K562 (cell line): ENCODE measurements at regions not wholly inside any gene's neighbourhood (a gene's known extent, or its start where the extent isn't known, plus 50 kb on each side); places are given as distances from the start of the nearest gene placed in this dataset.

Experiments used
- ATAC-seq: fragments of 200-7000 bp; cut with Tn5 transposase; 3 replicates; pipeline ENCODE4 v1.9.1; 2020; ENCODE audit warnings: moderate library complexity
- BruUV-seq: library from RNA; stranded (reverse); fragments of 400-500 nt; replicated peaks from 2 replicates; lab custom pipeline; 2021; lab: Mats Ljungman, UMichigan
- CTCF ChIA-PET: fragments of 300-600 bp; formaldehyde crosslinking; extraction: SDS; loops from one replicate; lab custom pipeline; 2021; ENCODE audit warnings: low intra/inter-chr PET ratio; lab: Yijun Ruan, JAX
- POLR2A ChIA-PET: fragments of 300-600, 350-650 bp; sonication (Branson Sonifier 250); formaldehyde crosslinking; extraction: SDS; loops from one replicate; lab custom pipeline; 2021; ENCODE audit warnings: antibody characterized with exemption, inconsistent platforms; lab: Yijun Ruan, JAX
- DNase-seq, 4 experiments: peaks; one replicate each; pipeline versions ENCODE4 v3.0.0 to v3.0.0-alpha.2; 2011 to 2018; ENCODE audit warnings: low spot score in 3 of 4, mixed read lengths in 3 of 4; ENCODE audit errors: extremely low read depth in 1 of 4
- FAIRE-seq: peaks from 2 replicates; lab custom pipeline; 2011; peaks lifted over from hg19 to GRCh38; lab: Jason Lieb, UNC
- H2AFZ ChIP-seq: 2 replicates; pipeline ENCODE4 v1.6.0; 2011; ENCODE audit warnings: low read depth, low read length, control low read depth, inconsistent platforms
- H3K27ac ChIP-seq: fragments of 200-600 bp; 3 replicates; pipeline ENCODE4 v1.8.0; 2011; ENCODE audit warnings: low read depth, mild to moderate bottlenecking, control low read depth, inconsistent platforms, low read length, moderate library complexity, mixed read lengths; ENCODE audit errors: extremely low read depth
- H3K27me3 ChIP-seq, 2 experiments: fragments of 300-600 bp in 1 of 2; 2 replicates in 1 of 2; 3 replicates in 1 of 2; pipeline versions ENCODE4 v1.6.0 to v1.8.0; 2011; ENCODE audit warnings: inconsistent platforms in 2 of 2, low read length in 2 of 2, mild to moderate bottlenecking in 1 of 2, mixed read lengths in 1 of 2, moderate library complexity in 1 of 2; ENCODE audit not compliant: control insufficient read depth in 2 of 2, insufficient read depth in 2 of 2
- H3K36me3 ChIP-seq: fragments of 300-600 bp; 3 replicates; pipeline ENCODE4 v1.8.0; 2011; ENCODE audit warnings: mild to moderate bottlenecking, low read length, inconsistent platforms; ENCODE audit not compliant: control insufficient read depth, insufficient read depth
- H3K4me1 ChIP-seq, 2 experiments: fragments of 200-600 bp in 1 of 2; replicated peaks in 1 of 2; 2 replicates in 1 of 2; 3 replicates in 1 of 2; pipeline versions ENCODE4 v1.5.1 to v1.8.0; 2011; ENCODE audit warnings: inconsistent platforms in 2 of 2, low read length in 2 of 2, mild to moderate bottlenecking in 1 of 2, mixed read lengths in 1 of 2, moderate library complexity in 1 of 2; ENCODE audit not compliant: control insufficient read depth in 2 of 2, insufficient read depth in 2 of 2
- H3K4me2 ChIP-seq: 2 replicates; pipeline ENCODE4 v1.6.1; 2011; ENCODE audit warnings: low read length, control low read depth, inconsistent platforms, mixed read lengths; ENCODE audit not compliant: insufficient read depth
- H3K4me3 ChIP-seq: fragments of 200-600 bp; sonication (generic), shearing (Covaris generic); 2 replicates; pipeline ENCODE4 v1.5.1; 2016; ENCODE audit warnings: control low read depth, inconsistent platforms
- H3K79me2 ChIP-seq: fragments of 200-600 bp; 3 replicates; pipeline ENCODE4 v1.8.0; 2011; ENCODE audit warnings: low read length, inconsistent platforms; ENCODE audit not compliant: control insufficient read depth, insufficient read depth
- H3K9ac ChIP-seq, 2 experiments: 2 replicates each; pipeline versions ENCODE4 v1.6.0 to v1.6.1; 2011; ENCODE audit warnings: low read depth in 2 of 2, low read length in 2 of 2, control low read depth in 1 of 2, inconsistent platforms in 1 of 2, mild to moderate bottlenecking in 1 of 2, mixed read lengths in 1 of 2; ENCODE audit not compliant: insufficient read depth in 1 of 2
- H3K9me1 ChIP-seq: one replicate; pipeline ENCODE4 v1.6.0; 2011; ENCODE audit warnings: inconsistent platforms, mild to moderate bottlenecking, low read length, moderate library complexity; ENCODE audit not compliant: control insufficient read depth, insufficient read depth
- H3K9me3 ChIP-seq: replicated peaks from 2 replicates; pipeline ENCODE4 v1.5.1; 2011; ENCODE audit warnings: low read depth, low read length, inconsistent platforms; ENCODE audit not compliant: control insufficient read depth, insufficient read depth
- H4K20me1 ChIP-seq: replicated peaks from 2 replicates; pipeline ENCODE4 v1.6.1; 2011; ENCODE audit warnings: low read length, inconsistent platforms, mixed read lengths; ENCODE audit not compliant: control insufficient read depth, insufficient read depth
- ATF7 ChIP-seq: fragments of 450-650 bp; IDR thresholded peaks from 2 replicates; pipeline ENCODE4 v1.7.1; 2014; ENCODE audit warnings: mild to moderate bottlenecking, moderate library complexity
- BMI1 ChIP-seq: fragments of 150-350 bp; IDR thresholded peaks from 2 replicates; pipeline ENCODE4 v1.6.1; 2014; ENCODE audit warnings: low read length
- KAT2B ChIP-seq: IDR thresholded peaks from one replicate; pipeline ENCODE4 v1.6.1; 2012; ENCODE audit warnings: low read depth, mild to moderate bottlenecking, control low read depth, inconsistent platforms, low read length, moderate library complexity
- NR2F6 ChIP-seq: fragments of 450-650 bp; formaldehyde crosslinking; IDR thresholded peaks from 2 replicates; pipeline ENCODE4 v1.4.0; 2020; ENCODE audit warnings: mild to moderate bottlenecking
- PHF20 ChIP-seq: fragments of 450-650 bp; IDR thresholded peaks from 2 replicates; pipeline ENCODE4 v1.6.1; 2018; ENCODE audit not compliant: partially characterized antibody
- RCOR1 ChIP-seq, 2 experiments: IDR thresholded peaks; 2 replicates each; pipeline ENCODE4 v1.6.1; 2012; ENCODE audit warnings: low read depth in 2 of 2, low read length in 2 of 2, borderline replicate concordance in 1 of 2, improper control_type of control experiment in 1 of 2
- SRF ChIP-seq, 2 experiments: fragments of 250-450, 450-650 bp in 1 of 2; sonication (Bioruptor Pico) in 1 of 2; sonication (generic) in 1 of 2; formaldehyde crosslinking; IDR thresholded peaks; 2 replicates each; pipeline versions ENCODE4 v1.5.0 to v1.5.1; 2020 to 2022; ENCODE audit warnings: mild to moderate bottlenecking in 1 of 2, missing genetic modification reagents in 1 of 2
- ZNF134 ChIP-seq: fragments of 250-450 bp; sonication (Bioruptor Pico); conservative IDR thresholded peaks from 2 replicates; pipeline ENCODE4 v1.4.0; 2020
- ZNF696 ChIP-seq: fragments of 250-450 bp; sonication (Bioruptor Pico); conservative IDR thresholded peaks from 2 replicates; pipeline ENCODE4 v1.4.0; 2020; ENCODE audit warnings: mild to moderate bottlenecking, moderate library complexity
- ZNF764 ChIP-seq: fragments of 250-450 bp; sonication (Bioruptor Pico); IDR thresholded peaks from 2 replicates; pipeline ENCODE4 v1.4.0; 2020; ENCODE audit warnings: low read depth, mild to moderate bottlenecking, moderate library complexity
- whole genome bisulfite sequencing: fragments of 100-300 bp; shearing (Covaris generic); methylation state at CpG from one replicate; pipeline ENCODE4 v1.1.6; 2016; ENCODE audit warnings: low coverage, mixed read lengths; ENCODE audit not compliant: insufficient coverage; ENCODE audit errors: missing lambda C conversion rate; 5-methylcytosine and 5-hydroxymethylcytosine counted together
- in situ Hi-C: fragments of 300-500 bp; cut with MboI; formaldehyde crosslinking; loops from 4 replicates; pipeline ENCODE4 v1.15.0; 2018; ENCODE audit warnings: inconsistent platforms, mixed read lengths
- intact Hi-C: fragments of 100-400 bp; cut with micrococcal nuclease; formaldehyde crosslinking; loops from 2 replicates; pipeline ENCODE4 v1.14.2; 2022
- TF ChIP-seq, protein P1 (sequence below): fragments of 450-650 bp; IDR thresholded peaks from 2 replicates; pipeline ENCODE4 v1.6.1; 2016; ENCODE audit warnings: low read depth
- TF ChIP-seq, protein P2 (sequence below): fragments of 250-450 bp; sonication (Bioruptor Pico); IDR thresholded peaks from 2 replicates; pipeline ENCODE4 v1.6.1; 2021; ENCODE audit warnings: mild to moderate bottlenecking
- TF ChIP-seq, protein P3 (sequence below): sonication (generic); formaldehyde crosslinking; IDR thresholded peaks from 2 replicates; pipeline ENCODE4 v1.8.1; 2023; ENCODE audit warnings: mild to moderate bottlenecking, missing genetic modification reagents

DNA sequence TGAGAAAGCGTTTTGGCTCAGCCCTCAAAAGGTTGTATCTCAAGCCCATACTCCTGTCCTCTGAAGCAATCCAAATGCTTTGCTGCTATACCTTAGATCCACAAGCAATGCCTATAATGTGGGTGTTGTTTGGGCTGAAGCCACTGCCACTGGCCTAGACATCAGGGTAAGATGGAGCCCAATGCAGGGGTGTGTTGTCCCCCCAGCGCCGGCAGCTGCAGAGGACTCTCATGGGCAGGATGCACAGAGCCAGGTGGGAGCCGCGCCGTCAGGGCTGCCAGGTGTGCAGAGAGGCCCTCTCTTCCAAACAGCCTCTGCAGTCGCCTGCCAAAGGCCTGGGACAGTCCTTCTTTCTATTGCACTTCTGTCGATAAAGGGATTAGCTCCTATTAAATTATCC, 205.2 kb upstream of the SHH start:
- H3K27me3 ChIP-seq, result peaks cover 34 to 48% of the 10 kb centered on the region in 2 experiments
- TF ChIP-seq ZNF134 (no peak), BMI1 (no peak), PHF20 (no peak), RCOR1 (IDR thresholded peaks at IDR 0.05; ENCODE audit: borderline replicate concordance in 1 of 2, low read depth in 2 of 2, low read length in 2 of 2) (no peak), NR2F6 (CRISPR knock-in tag) (no peak), ZNF696 (CRISPR knock-in tag) (no peak), ATF7 (no peak), SRF (CRISPR knock-in tag; IDR thresholded peaks at IDR 0.05) (no peak), ZNF764 (CRISPR knock-in tag) (no peak), KAT2B (no peak)
- TF ChIP-seq, protein P1, sequence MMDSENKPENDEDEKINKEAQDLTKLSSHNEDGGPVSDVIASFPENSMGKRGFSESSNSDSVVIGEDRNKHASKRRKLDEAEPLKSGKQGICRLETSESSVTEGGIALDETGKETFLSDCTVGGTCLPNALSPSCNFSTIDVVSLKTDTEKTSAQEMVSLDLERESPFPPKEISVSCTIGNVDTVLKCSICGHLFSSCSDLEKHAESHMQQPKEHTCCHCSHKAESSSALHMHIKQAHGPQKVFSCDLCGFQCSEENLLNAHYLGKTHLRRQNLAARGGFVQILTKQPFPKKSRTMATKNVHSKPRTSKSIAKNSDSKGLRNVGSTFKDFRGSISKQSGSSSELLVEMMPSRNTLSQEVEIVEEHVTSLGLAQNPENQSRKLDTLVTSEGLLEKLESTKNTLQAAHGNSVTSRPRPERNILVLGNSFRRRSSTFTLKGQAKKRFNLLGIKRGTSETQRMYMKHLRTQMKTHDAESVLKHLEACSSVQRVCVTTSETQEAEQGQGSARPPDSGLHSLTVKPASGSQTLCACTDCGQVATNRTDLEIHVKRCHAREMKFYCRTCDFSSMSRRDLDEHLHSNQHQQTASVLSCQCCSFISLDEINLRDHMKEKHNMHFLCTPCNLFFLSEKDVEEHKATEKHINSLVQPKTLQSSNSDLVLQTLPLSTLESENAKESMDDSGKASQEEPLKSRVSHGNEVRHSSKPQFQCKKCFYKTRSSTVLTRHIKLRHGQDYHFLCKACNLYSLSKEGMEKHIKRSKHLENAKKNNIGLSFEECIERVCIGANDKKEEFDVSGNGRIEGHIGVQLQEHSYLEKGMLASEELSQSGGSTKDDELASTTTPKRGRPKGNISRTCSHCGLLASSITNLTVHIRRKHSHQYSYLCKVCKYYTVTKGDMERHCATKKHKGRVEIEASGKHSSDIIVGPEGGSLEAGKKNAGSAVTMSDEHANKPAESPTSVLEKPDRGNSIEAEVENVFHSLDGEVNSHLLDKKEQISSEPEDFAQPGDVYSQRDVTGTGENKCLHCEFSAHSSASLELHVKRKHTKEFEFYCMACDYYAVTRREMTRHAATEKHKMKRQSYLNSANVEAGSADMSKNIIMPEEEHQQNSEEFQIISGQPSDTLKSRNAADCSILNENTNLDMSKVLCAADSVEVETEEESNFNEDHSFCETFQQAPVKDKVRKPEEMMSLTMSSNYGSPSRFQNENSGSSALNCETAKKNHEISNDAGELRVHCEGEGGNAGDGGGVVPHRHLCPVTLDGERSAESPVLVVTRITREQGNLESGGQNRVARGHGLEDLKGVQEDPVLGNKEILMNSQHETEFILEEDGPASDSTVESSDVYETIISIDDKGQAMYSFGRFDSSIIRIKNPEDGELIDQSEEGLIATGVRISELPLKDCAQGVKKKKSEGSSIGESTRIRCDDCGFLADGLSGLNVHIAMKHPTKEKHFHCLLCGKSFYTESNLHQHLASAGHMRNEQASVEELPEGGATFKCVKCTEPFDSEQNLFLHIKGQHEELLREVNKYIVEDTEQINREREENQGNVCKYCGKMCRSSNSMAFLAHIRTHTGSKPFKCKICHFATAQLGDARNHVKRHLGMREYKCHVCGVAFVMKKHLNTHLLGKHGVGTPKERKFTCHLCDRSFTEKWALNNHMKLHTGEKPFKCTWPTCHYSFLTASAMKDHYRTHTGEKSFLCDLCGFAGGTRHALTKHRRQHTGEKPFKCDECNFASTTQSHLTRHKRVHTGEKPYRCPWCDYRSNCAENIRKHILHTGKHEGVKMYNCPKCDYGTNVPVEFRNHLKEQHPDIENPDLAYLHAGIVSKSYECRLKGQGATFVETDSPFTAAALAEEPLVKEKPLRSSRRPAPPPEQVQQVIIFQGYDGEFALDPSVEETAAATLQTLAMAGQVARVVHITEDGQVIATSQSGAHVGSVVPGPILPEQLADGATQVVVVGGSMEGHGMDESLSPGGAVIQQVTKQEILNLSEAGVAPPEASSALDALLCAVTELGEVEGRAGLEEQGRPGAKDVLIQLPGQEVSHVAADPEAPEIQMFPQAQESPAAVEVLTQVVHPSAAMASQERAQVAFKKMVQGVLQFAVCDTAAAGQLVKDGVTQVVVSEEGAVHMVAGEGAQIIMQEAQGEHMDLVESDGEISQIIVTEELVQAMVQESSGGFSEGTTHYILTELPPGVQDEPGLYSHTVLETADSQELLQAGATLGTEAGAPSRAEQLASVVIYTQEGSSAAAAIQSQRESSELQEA, result no peak
- TF ChIP-seq, protein P2, sequence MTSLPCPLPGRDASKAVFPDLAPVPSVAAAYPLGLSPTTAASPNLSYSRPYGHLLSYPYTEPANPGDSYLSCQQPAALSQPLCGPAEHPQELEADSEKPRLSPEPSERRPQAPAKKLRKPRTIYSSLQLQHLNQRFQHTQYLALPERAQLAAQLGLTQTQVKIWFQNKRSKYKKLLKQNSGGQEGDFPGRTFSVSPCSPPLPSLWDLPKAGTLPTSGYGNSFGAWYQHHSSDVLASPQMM (CRISPR knock-in tag), result no peak
- TF ChIP-seq, protein P3, sequence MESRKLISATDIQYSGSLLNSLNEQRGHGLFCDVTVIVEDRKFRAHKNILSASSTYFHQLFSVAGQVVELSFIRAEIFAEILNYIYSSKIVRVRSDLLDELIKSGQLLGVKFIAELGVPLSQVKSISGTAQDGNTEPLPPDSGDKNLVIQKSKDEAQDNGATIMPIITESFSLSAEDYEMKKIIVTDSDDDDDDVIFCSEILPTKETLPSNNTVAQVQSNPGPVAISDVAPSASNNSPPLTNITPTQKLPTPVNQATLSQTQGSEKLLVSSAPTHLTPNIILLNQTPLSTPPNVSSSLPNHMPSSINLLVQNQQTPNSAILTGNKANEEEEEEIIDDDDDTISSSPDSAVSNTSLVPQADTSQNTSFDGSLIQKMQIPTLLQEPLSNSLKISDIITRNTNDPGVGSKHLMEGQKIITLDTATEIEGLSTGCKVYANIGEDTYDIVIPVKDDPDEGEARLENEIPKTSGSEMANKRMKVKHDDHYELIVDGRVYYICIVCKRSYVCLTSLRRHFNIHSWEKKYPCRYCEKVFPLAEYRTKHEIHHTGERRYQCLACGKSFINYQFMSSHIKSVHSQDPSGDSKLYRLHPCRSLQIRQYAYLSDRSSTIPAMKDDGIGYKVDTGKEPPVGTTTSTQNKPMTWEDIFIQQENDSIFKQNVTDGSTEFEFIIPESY, result no peak
- TF ChIP-seq, all 486 proteins: peak for 0
- FAIRE-seq (no peak), ATAC-seq (no peak), DNase-seq (no peak)
- CTCF ChIA-PET, result no interaction called here
- H3K4me2 ChIP-seq, result no peak overlapping the region
- in situ Hi-C loops (no loop called here), intact Hi-C loops (no loop called here)
- H3K79me2 ChIP-seq, result no peaks in the 10 kb centered on the region
- under 1% methylated on average over 8 of the region's 8 CpGs for WGBS
- BruUV-seq, result no TSS peak
- H3K27ac ChIP-seq, result no peak overlapping the region
- no peaks in the 10 kb centered on the region for H3K36me3 ChIP-seq
- no peak overlapping the region for H3K4me3 ChIP-seq
- H4K20me1 ChIP-seq, result no peaks in the 10 kb centered on the region
- H3K9me3 ChIP-seq, result 0 out of 2 replicates have a peak, but pooled peaks cover under 1% of the 10 kb centered on the region
- no peaks in the 10 kb centered on the region for H3K9me1 ChIP-seq
- H2AFZ ChIP-seq, result no peak overlapping the region
- H3K9ac ChIP-seq, result no peak overlapping the region
- no peaks in the 10 kb centered on the region for H3K4me1 ChIP-seq
- POLR2A ChIA-PET, result interaction anchor here (1.2 kb wide), 1 partner anchor 9 kb away, joined by 4 read pairs; no protein-coding TSS in a partner anchor
